Stimulated activated CD4-positive, alpha-beta T cell treated with anti-CD3 and anti-CD28 coated beads, Interleukin-4, amount 100 ng/mL, for 24 hours (primary cell): ENCODE measurements at regions not wholly inside any gene's neighbourhood (a gene's known extent, or its start where the extent isn't known, plus 50 kb on each side); places are given as distances from the start of the nearest gene placed in this dataset.
A peak's percentile ranks its signal among the peaks of the same experiment; 100 is the strongest.
"Not testable (repeated sequence)": the region's sequence is repeated elsewhere in the genome, so short reads cannot be mapped to it uniquely, and the experiment has no call there.

Source experiments
- DNase-seq: peaks from one replicate; pipeline ENCODE4 v3.0.0-alpha.2; 2020

DNA sequence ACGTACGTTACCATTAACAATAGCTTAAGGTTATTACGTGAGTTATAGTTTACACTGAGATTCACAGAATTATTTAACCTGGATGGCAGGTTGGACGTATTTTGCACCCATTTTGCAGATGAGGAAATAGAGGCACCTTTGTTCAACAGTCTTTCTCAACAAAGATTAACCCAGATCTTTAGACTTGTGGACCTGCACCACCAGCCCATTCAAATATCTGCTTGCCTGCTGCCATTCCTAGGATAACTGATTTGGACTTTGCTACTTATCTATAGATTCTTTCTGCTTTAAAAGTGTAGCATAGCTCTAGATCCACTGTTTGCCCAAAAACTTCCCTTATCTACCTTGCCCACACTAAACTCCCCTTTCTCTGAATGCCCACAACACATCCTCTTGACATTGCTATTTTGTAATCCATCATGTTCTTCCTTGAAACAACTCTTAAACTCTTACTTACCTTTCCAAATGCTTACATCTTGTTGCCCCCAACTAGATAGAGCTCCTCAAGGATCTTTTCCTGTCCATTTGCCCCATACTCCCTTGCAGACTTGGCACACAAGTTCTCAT lies 56.4 kb upstream of the TNFAIP3 start:
- no peak for DNase-seq

DNA sequence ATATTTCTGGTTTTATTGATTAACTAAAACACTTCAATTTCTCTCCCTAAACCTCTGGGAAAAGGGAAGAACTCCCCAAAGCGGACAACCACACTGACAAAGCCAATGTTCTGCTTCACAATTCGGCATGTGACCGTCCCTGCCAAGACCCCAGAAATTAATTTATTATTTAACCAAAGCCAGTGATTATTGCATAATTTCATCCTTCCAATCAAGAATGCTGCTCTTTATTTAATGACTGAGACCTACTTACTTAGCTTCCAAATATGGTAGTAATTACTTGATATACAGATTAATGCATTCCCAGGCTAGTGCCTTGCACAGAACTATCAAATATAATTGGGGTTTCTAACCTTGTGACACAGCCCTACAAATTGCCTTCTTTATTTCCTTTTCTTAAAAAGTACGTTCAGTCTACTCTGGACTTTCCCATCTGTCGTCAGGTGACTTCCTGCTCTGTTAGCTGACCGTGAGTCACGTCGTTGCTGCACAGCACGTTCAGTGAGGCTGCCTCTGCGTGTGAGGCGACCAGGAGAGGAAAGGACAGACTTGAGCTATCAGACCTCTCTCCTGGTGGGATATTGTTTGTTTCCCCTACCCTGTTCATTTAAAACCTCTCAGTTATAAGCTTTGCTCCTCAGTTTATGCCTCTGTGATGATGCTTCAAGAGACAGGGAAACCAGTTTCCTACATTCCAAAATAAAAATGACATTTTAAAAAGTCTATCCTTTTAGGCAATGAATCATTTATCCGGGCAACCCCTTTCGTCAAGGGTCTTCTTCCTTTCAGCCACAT lies 55.7 kb upstream of the TNFAIP3 start:
- DNase-seq, result peak; percentile 86

DNA sequence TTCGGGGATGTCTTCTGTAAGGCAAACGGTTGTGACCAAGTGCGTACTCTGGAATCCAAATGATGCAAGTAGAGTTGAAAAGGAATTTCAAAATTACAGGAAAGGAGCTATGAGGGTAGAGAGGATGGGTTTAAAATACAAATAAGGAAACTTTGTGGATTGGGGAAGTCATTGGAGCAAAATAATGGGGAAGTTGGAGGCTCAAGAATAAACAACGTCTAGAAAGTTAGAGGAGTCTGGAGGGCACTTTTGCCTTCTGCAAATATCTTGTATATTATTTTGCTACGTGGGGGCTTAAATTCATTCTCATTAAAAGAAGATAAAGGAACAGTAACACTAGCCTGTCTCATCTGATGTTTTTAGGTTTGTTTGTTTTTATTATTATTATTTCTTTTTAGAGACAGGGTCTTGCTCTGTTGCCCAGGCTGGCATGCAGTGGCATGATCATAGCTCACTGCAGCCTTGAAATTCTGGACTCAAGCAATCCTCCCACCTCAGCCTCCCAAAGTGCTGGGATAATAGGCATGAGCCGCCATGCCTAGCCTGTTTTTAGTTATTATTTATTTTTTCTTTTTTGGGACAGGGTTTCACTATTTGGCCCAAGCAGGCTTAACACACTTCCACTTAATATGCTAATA lies 55.0 kb upstream of the TNFAIP3 start:
- DNase-seq, result no peak

DNA sequence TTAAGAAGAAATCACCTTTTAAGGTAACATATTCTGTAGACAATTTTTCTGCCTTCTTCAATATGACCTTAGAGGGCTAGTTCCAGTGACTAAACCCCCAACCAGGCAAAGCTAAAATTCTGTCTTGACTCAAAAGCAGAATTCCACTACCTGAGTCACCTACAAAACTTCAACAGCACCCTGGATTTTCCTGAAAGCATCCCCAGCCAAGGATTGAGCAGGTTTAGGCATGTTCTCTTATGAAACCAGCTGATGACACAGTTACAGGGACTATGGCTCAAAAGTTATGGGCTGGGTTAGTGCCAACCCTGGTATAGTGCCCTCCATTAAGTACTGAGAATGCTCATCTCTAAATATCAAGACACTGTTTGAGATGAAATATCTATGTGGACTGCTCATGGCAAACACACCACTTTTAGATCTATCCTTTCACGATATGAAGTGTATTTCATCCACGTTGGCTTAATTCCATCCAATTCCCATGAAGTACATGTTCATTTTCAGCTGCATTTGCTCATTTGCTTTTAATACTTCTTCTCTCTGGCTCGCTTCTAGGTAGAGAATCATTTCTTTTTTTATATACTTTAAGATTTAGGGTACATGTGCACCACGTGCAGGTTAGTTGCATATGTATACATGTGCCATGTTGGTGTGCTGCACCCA lies 53.6 kb upstream of the TNFAIP3 start:
- no peak for DNase-seq

DNA sequence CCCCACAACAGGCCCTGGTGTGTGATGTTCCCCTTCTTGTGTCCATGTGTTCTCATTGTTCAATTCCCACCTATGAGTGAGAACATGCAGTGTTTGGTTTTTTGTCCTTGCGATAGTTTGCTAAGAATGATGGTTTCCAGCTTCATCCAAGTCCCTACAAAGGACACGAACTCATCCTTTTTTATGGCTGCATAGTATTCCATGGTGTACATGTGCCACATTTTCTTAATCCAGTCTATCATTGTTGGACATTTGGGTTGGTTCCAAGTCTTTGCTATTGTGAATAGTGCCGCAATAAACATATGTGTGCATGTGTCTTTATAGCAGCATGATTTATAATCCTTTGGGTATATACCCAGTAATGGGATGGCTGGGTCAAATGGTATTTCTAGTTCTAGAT lies 53.0 kb upstream of the TNFAIP3 start:
- DNase-seq, result not testable (repeated sequence)

DNA sequence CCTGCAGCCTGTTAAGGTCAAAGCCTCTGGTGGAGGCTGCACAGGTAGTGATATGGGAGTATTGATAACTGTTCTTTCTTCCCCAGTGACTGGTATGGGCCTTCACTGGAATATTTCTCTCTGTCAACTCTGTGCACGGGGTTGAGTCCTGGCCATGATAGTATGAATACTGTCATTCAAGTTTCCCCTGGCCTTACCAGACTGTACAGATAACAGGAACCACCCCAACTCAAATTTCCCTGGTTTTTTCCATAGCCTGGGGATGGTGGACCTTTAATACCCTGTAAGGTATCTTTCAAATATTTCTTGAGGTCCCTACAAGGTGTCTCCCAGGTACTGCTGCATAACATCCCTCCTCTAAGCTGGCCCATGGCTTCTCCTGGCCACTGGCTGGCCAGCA lies 51.4 kb upstream of the TNFAIP3 start:
- no peak for DNase-seq

DNA sequence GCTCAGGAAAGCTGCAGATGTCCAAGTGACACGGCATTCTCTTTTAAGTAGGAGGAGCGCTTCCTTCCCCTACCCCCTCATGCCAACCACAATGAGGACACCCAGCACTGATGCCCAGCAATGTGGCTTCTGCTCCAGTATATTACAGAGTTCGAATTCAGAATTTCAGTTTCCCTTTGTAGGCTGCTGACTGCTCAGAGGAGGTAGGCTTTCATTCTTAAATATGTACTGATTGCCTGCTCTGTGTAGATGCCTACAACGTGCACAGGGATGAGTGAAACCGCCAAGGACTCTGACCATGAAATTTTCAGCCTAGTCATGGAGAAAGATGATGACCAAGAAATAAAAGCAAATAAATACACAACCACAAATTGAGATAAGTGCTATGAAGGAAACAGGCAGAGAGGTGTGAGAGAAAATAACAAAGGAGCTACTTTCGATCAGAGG lies 50.9 kb upstream of the TNFAIP3 start:
- no peak for DNase-seq

DNA sequence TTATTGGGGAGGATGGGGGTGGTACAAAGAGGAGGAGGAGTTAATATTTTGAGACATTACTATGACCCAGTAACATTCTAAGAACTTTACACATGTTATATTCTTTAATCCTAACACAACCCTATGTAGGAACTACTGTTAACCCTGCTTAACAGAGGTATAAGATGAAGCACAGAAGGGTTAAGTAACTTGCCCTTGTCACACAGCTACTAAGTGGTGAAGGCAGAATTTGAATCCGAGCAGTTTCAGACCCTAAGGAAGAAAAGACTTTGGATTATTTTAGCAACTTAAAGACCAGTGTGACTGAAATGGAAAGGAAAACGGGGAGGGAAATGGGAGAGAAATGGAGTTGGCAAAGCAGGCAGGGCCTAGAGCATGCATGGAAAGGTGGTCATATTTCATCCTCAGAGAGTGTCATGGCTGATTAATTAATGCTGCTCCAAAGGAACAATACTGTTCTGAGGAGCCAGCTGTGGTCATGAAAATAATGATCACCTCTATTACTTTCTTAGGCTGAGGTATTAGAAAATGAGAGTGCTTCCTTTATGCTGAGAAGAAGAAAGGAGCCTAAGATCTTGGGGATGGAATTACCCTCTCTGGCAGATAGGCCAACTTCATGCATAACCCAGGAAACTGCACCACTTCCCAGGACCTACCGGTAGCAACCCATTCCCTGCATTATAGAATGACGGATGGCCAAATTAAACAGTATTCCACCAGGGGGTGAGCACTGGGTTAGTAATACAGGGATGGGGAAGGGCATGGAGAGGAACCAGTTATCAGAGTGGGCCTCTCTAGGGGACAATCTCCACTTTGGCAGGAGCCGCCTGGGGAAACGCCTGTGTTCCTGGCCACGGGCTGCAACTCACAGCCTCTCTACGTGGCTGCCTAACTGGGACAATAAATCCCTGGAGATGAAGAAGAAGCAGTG lies 50.1 kb upstream of the TNFAIP3 start:
- DNase-seq, result no peak
